OCI-LY7 (cell line): ENCODE measurements at regions not wholly inside any gene's neighbourhood (a gene's known extent, or its start where the extent isn't known, plus 50 kb on each side); places are given as distances from the start of the nearest gene placed in this dataset.

ENCODE experiments used
- EZH2phosphoT487 ChIP-seq: fragments of 200-600 bp; sonication (generic); IDR thresholded peaks from 2 replicates; pipeline ENCODE4 v1.6.1; 2018; ENCODE audit warnings: low read depth, borderline replicate concordance, mild to moderate bottlenecking, mixed run types, antibody characterized with exemption, low read length, moderate library complexity, mixed read lengths
- TF ChIP-seq, protein P1 (sequence below): fragments of 200-600 bp; sonication (generic); conservative IDR thresholded peaks from 2 replicates; pipeline ENCODE4 v1.5.1; 2014; ENCODE audit warnings: mild to moderate bottlenecking, antibody characterized with exemption, low read length, moderate library complexity, mixed read lengths

DNA sequence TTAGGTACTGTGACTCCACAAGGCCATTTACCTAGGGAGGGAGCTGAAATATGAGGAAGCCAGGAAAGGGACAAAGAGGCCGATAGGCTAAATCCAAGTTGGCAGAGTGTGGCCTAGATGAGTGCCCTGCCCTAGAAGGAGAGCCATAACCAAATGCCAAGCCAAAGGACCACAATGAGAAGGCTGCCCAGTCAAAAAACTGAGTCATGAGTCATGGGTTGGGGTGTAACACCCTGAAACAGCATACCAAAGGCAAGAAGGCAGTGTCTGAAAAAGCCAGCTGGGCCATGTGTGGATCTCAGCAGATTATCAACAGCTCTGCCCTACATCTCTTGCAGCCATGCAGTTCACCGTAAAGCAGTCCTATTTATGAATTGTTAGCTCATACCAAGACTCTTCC is 171.7 kb downstream of the PHLDA1 start:
- TF ChIP-seq, protein P1, sequence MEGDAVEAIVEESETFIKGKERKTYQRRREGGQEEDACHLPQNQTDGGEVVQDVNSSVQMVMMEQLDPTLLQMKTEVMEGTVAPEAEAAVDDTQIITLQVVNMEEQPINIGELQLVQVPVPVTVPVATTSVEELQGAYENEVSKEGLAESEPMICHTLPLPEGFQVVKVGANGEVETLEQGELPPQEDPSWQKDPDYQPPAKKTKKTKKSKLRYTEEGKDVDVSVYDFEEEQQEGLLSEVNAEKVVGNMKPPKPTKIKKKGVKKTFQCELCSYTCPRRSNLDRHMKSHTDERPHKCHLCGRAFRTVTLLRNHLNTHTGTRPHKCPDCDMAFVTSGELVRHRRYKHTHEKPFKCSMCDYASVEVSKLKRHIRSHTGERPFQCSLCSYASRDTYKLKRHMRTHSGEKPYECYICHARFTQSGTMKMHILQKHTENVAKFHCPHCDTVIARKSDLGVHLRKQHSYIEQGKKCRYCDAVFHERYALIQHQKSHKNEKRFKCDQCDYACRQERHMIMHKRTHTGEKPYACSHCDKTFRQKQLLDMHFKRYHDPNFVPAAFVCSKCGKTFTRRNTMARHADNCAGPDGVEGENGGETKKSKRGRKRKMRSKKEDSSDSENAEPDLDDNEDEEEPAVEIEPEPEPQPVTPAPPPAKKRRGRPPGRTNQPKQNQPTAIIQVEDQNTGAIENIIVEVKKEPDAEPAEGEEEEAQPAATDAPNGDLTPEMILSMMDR = no peak
- no peak for TF ChIP-seq EZH2phosphoT487
